HG03097 (cell line): ENCODE measurements at regions not wholly inside any gene's neighbourhood (a gene's known extent, or its start where the extent isn't known, plus 50 kb on each side); places are given as distances from the start of the nearest gene placed in this dataset.

ENCODE experiments used
- ATAC-seq: cut with Tn5 transposase; IDR thresholded peaks from one replicate; pipeline ENCODE4 v1.9.1; 2021; ENCODE audit not compliant: unreplicated experiment, low FRiP score

- no peak for ATAC-seq
Observed at GRCh38 chr9:11828201-11828600, 865.0 kb upstream of the TYRP1 start.

DNA sequence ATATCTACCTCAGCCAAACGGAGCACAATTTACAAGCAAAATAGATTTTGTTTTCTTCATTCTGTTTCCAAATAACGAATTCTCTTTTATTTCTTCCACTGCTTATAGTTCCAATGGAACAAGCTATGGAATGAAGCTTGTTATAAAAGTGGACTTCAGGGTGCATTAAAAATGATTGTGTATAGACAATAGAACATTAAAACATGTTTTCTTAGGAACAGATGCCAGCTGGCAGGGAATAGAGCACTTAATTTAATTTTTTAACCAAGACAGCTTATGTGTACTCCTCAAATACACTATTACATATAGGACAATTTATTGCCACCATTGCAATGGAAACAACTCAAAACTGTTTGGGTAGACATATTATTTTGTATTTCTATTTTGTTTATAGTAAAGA is 860.1 kb upstream of the TYRP1 start:
- no peak for ATAC-seq

DNA sequence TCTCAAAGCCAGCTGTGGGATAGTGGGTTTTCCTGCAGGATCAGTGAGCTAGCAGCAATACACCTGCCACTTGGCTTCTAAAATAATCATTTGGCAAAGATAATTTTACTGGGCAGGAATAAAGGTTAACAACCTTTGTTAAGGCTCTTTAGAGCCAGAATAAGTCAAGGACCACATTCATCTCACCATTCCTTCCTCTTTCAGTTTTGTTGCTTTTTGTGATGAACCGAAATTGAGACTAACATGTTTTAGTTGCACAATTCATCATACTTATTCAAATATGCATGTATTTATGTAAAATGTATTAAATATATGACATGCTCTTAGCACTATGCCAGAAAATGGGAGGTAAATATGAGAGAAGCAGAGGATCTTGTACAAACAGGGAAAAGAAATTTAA is 824.4 kb upstream of the TYRP1 start:
- ATAC-seq = no peak

GRCh38 chr9:11871852-11872251 is 821.3 kb upstream of the TYRP1 start:
- no peak for ATAC-seq

- no peak for ATAC-seq
Observed at GRCh38 chr9:11872471-11872870, 820.7 kb upstream of the TYRP1 start.

- no peak for ATAC-seq
Observed at GRCh38 chr9:11874414-11874813, 818.8 kb upstream of the TYRP1 start.

GRCh38 chr9:11892401-11892800 is 800.8 kb upstream of the TYRP1 start:
- no peak for ATAC-seq

GRCh38 chr9:11893331-11893730 is 799.9 kb upstream of the TYRP1 start:
- no peak for ATAC-seq

DNA sequence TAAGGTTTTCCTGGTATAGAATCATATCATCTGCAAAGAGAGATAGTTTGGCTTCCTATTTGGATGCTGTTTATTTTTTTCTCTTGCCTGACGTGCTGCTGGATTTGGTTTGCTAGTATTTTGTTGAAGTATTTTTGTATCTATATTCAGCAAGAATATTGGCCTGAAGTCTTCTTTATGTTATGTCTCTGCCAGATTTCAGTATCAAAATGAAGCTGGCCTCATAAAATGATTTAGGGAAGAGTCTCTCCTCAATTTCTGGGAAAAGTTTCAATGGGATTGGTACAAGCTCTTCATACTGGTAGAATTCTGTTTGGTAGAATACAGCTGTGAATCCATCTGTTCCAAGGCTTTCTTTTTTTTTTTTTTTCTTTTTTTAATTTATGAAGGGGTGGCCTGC is 799.0 kb upstream of the TYRP1 start:
- ATAC-seq = no peak

DNA sequence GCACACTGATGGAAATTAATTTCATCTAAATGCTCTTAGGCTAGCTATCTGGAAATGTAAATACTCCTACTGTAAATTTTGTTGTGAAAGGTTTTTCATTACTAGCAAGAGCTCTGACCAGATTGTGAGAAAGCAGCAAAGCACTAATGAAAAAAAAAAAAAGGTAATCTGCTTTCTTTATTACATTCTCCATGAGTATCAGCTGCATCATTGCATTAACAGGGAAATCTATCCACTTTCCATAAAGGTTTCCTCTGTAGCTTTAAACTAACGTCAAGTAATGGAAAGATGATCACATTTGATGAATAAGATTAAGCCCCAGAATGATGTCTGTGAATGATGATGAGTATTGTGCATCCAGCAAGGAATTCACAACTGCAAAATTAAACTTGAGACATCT is 790.6 kb upstream of the TYRP1 start:
- ATAC-seq = no peak

GRCh38 chr9:11915699-11916098 is 777.5 kb upstream of the TYRP1 start:
- no peak for ATAC-seq

- no peak for ATAC-seq
Observed at GRCh38 chr9:11928871-11929321, 764.3 kb upstream of the TYRP1 start.

- no peak for ATAC-seq
Observed at GRCh38 chr9:11931109-11931508, 762.1 kb upstream of the TYRP1 start.

GRCh38 chr9:11931751-11932150 is 761.4 kb upstream of the TYRP1 start:
- no peak for ATAC-seq

DNA sequence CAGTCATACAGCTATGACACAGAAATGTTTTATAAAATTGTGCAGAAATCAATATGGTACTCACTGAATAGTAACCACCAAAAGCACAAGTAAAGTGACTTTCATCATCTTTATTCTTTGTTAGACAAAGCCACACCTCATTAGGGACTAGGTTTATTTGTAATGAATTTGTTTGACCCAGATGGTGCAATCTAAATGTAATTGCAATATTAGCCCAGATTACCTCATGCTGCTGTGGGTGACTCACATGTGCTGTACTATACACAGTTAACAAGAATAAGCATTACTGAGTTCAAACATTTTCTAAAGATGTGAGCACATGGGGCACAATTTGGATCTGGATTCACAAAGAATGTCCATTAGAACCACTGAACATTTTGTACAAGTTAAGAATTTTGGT is 759.3 kb upstream of the TYRP1 start:
- ATAC-seq = no peak

- no peak for ATAC-seq
Observed at GRCh38 chr9:11946531-11946930, 746.7 kb upstream of the TYRP1 start.

DNA sequence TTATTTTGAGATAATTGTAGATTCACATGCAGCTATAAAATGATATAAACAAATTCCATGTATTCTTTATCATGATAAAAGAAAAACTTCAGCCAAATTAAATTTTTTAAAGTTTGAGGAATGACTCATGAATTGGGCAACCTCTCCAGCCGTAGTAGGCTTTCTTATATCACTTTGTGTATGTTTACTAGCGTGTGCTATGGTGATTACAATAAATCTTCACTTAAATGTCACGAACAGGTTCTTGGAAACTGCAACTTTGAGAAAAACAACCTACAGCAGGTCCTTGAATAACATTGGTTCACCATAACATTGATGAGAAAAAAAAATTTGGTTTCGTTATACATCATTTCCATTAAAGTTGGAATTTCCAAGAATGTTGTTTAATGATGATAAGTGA is 730.9 kb upstream of the TYRP1 start:
- ATAC-seq = no peak

GRCh38 chr9:11966786-11967185 is 726.4 kb upstream of the TYRP1 start:
- ATAC-seq = no peak

DNA sequence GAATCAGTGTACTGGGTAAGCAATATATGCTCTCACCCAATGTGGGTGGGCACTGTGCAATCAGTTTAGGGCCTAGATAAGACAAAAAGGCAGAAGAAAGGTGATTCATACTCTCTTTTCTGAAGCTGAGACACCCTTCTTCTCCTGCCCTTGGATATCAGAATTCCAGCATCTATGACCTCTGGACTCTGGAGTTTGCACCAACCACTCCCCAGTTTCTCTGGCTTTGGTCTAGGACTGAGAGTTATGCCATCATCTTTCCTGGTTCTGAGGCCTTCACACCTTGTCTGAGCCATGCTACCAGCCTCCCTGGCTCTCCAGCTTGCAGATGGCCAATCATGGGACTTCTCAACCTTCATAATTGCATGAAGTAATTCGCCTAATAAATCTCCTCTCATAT is 724.6 kb upstream of the TYRP1 start:
- no peak for ATAC-seq

GRCh38 chr9:11973011-11973410 is 720.2 kb upstream of the TYRP1 start:
- ATAC-seq = no peak

DNA sequence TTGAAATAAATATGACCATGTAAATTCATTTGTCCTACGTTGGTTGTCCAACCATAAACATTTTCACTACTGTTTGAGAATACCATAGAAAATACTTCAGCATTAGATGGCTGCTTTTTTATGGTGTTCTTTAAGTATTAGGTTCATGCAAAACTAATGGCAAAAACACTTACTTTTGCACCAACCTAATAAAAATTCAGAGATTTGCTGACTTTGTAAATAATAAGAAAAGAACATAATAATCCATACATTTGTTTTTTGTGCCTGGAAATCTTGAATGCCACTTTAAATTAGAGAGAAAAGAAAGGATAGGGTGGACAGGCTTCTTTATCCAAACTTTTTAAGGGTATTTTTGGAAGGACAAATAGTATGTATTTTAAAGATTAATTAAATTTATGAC is 719.7 kb upstream of the TYRP1 start:
- no peak for ATAC-seq

DNA sequence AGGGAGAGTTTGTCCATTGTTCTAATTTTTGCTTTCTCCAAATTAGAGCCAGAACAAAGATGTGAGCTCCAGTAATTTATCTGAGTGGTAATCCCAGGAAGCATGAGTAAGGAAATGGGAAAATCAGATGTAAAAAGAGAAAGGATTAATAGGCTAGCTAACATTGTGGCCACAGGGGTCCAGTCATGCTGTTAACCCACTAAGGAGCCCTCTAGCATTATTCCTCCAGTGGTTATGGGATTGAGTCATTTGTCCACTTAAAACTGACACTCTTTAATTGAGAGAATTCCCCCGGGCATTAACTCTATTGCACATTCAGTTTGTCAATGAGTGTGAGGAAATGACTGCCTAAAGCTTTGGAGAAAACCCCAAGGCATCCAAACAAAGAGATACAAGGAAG is 700.3 kb upstream of the TYRP1 start:
- no peak for ATAC-seq

- ATAC-seq = no peak
Observed at GRCh38 chr9:12014488-12014887, 678.7 kb upstream of the TYRP1 start.

GRCh38 chr9:12054235-12054634 is 639.0 kb upstream of the TYRP1 start:
- ATAC-seq = no peak
